Upper lobe of left lung (tissue), 6 donors: ENCODE measurements at regions not wholly inside any gene's neighbourhood (a gene's known extent, or its start where the extent isn't known, plus 50 kb on each side); places are given as distances from the start of the nearest gene placed in this dataset.

Source experiments
- ATAC-seq, 2 donors: fragments of 200-7000 bp; cut with Tn5 transposase; one replicate each; pipeline ENCODE4 v1.9.1; 2022; ENCODE audit warnings: mild to moderate bottlenecking in 2 of 2, moderate library complexity in 2 of 2; ENCODE audit not compliant: low FRiP score in 2 of 2
- DNase-seq, 2 donors: peaks; one replicate each; pipeline ENCODE4 v3.0.0-alpha.2; 2019 to 2020
- H3K27ac ChIP-seq, 4 donors: fragments of 200-600 bp; sonication (generic); one replicate each; pipeline ENCODE4 v1.5.1; 2016 to 2019
- H3K27me3 ChIP-seq, 4 donors: fragments of 200-600 bp; sonication (generic); one replicate each; pipeline ENCODE4 v1.5.1; 2017 to 2019
- H3K36me3 ChIP-seq, 4 donors: fragments of 200-600 bp; sonication (generic); one replicate each; pipeline ENCODE4 v1.5.1; 2016 to 2019
- H3K4me1 ChIP-seq, 4 donors: fragments of 200-600 bp; sonication (generic); one replicate each; pipeline ENCODE4 v1.5.1; 2018 to 2019
- H3K4me3 ChIP-seq, 4 donors: fragments of 200-600 bp; sonication (generic); one replicate each; pipeline ENCODE4 v1.5.1; 2017 to 2019; ENCODE audit warnings: mild to moderate bottlenecking in 2 of 4, moderate library complexity in 1 of 4
- H3K9me3 ChIP-seq, 4 donors: fragments of 200-600 bp; sonication (generic); one replicate each; pipeline ENCODE4 v1.5.1; 2018 to 2019
- EP300 ChIP-seq, 4 donors: sonication (generic); formaldehyde crosslinking; IDR thresholded peaks; one replicate each; pipeline ENCODE4 v1.5.1; 2017; ENCODE audit warnings: antibody characterized with exemption in 4 of 4, control low read depth in 2 of 4
- POLR2A ChIP-seq, 4 donors: fragments of 450-650 bp; IDR thresholded peaks; one replicate each; pipeline ENCODE4 v1.5.1; 2016 to 2017; ENCODE audit warnings: antibody characterized with exemption in 4 of 4, mild to moderate bottlenecking in 2 of 4
- POLR2AphosphoS5 ChIP-seq, 2 donors: sonication (generic); formaldehyde crosslinking; IDR thresholded peaks; one replicate each; pipeline ENCODE4 v1.5.1; 2017; ENCODE audit warnings: antibody characterized with exemption in 2 of 2
- WGBS, 2 donors: methylation state at CpG; one replicate each; pipeline ENCODE4 v1.1.5; 2017 to 2018; 5-methylcytosine and 5-hydroxymethylcytosine counted together
- small RNA-seq, 4 donors: library from RNA; depleted of rRNA; stranded (forward); fragments of <200 nt; gene quantifications; one replicate each; pipeline ENCODE3, GENCODE V24; 2016
- TF ChIP-seq, protein P1 (sequence below), 6 experiments: fragments of 450-650 bp in 4 of 6; fragments of 200-600 bp in 2 of 6; sonication (generic) in 2 of 6; IDR thresholded peaks; one replicate each; pipeline ENCODE4 v1.5.1; 2016 to 2019; ENCODE audit warnings: antibody characterized with exemption in 6 of 6
- donor health status: DM: no; HTN: no; CAD: no; lungs with moderate emphysema.
- donor health status: DM: no; HTN: yes; CAD: no; lungs with severe emphysema.

- Histone ChIP-seq H3K27ac (no peak overlapping the region), H3K4me3 (no peak overlapping the region), H3K36me3 (no peaks in the 10 kb centered on the region), H3K4me1 (no peaks in the 10 kb centered on the region), H3K9me3 (no peaks in the 10 kb centered on the region), H3K27me3 (no peaks in the 10 kb centered on the region)
- WGBS, 2 donors: 50 to 52% methylated on average over 1 of the region's 1 CpG
- TF ChIP-seq POLR2AphosphoS5 (IDR thresholded peaks at IDR 0.05) (no peak), EP300 (IDR thresholded peaks at IDR 0.05) (no peak), POLR2A (IDR thresholded peaks at IDR 0.05) (no peak)
- TF ChIP-seq, protein P1, sequence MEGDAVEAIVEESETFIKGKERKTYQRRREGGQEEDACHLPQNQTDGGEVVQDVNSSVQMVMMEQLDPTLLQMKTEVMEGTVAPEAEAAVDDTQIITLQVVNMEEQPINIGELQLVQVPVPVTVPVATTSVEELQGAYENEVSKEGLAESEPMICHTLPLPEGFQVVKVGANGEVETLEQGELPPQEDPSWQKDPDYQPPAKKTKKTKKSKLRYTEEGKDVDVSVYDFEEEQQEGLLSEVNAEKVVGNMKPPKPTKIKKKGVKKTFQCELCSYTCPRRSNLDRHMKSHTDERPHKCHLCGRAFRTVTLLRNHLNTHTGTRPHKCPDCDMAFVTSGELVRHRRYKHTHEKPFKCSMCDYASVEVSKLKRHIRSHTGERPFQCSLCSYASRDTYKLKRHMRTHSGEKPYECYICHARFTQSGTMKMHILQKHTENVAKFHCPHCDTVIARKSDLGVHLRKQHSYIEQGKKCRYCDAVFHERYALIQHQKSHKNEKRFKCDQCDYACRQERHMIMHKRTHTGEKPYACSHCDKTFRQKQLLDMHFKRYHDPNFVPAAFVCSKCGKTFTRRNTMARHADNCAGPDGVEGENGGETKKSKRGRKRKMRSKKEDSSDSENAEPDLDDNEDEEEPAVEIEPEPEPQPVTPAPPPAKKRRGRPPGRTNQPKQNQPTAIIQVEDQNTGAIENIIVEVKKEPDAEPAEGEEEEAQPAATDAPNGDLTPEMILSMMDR (IDR thresholded peaks at IDR 0.05): no peak
- ATAC-seq: no peak
- DNase-seq: no peak
Observed at GRCh38 chr10:105328503-105329133, 687.5 kb downstream of the SORCS3 start.

Small RNA genes lying in the stretch of these regions (small RNA-seq; reads per million reads assigned to genes)
- gene RNU6-463P: 0 reads per million in 4 donors
